NT2/D1 (cell line): ENCODE measurements at regions not wholly inside any gene's neighbourhood (a gene's known extent, or its start where the extent isn't known, plus 50 kb on each side); places are given as distances from the start of the nearest gene placed in this dataset.

ENCODE experiments used
- SUZ12 ChIP-seq: IDR thresholded peaks from 2 replicates; pipeline ENCODE4 v1.6.1; 2011; ENCODE audit not compliant: insufficient read length, insufficient read depth; ENCODE audit errors: extremely low read depth
- YY1 ChIP-seq: IDR thresholded peaks from 2 replicates; pipeline ENCODE4 v1.6.1; 2011; ENCODE audit not compliant: insufficient read length, insufficient read depth

GRCh38 chr3:118688396-118688884 is 346.2 kb downstream of the IGSF11 start:
- no peak for TF ChIP-seq YY1
- TF ChIP-seq SUZ12, result no peak
